HG03175 (cell line): ENCODE measurements at regions not wholly inside any gene's neighbourhood (a gene's known extent, or its start where the extent isn't known, plus 50 kb on each side); places are given as distances from the start of the nearest gene placed in this dataset.

Experiments
- ATAC-seq: cut with Tn5 transposase; IDR thresholded peaks from one replicate; pipeline ENCODE4 v1.9.1; 2021; ENCODE audit warnings: mild to moderate bottlenecking, moderate library complexity; ENCODE audit not compliant: unreplicated experiment

GRCh38 chr4:20575486-20575885 is 124.8 kb upstream of the PACRGL start:
- no peak for ATAC-seq

- ATAC-seq = no peak
Measured at GRCh38 chr4:20576861-20577260, 123.4 kb upstream of the PACRGL start.

GRCh38 chr4:20577702-20578101 is 122.6 kb upstream of the PACRGL start:
- no peak for ATAC-seq

- no peak for ATAC-seq
Measured at GRCh38 chr4:20580907-20581306, 119.4 kb upstream of the PACRGL start.

- no peak for ATAC-seq
Measured at GRCh38 chr4:20589436-20589835, 110.8 kb upstream of the PACRGL start.

- ATAC-seq = no peak
Measured at GRCh38 chr4:20590849-20591248, 109.4 kb upstream of the PACRGL start.

GRCh38 chr4:20591571-20591970 is 108.7 kb upstream of the PACRGL start:
- no peak for ATAC-seq

GRCh38 chr4:20592013-20592412 is 108.2 kb upstream of the PACRGL start:
- no peak for ATAC-seq

- ATAC-seq = no peak
Measured at GRCh38 chr4:20592663-20593062, 107.6 kb upstream of the PACRGL start.

GRCh38 chr4:20598626-20599025 is 101.6 kb upstream of the PACRGL start:
- ATAC-seq = no peak

GRCh38 chr4:20603671-20604313 is 96.5 kb upstream of the PACRGL start:
- no peak for ATAC-seq

GRCh38 chr4:20612313-20612712 is 87.9 kb upstream of the PACRGL start:
- ATAC-seq = no peak

- no peak for ATAC-seq
Measured at GRCh38 chr4:20614816-20615215, 85.4 kb upstream of the PACRGL start.

GRCh38 chr4:20615486-20616260 is 84.6 kb upstream of the PACRGL start:
- no peak for ATAC-seq

- ATAC-seq = no peak
Measured at GRCh38 chr4:20616313-20616712, 83.9 kb upstream of the PACRGL start.

GRCh38 chr4:20616848-20617247 is 83.4 kb upstream of the PACRGL start:
- ATAC-seq = no peak

GRCh38 chr4:20617678-20618396 is 82.4 kb upstream of the PACRGL start:
- no peak for ATAC-seq

- no peak for ATAC-seq
Measured at GRCh38 chr4:20618731-20619130, 81.5 kb upstream of the PACRGL start.

GRCh38 chr4:20621476-20621875 is 78.8 kb upstream of the PACRGL start:
- ATAC-seq = no peak

- no peak for ATAC-seq
Measured at GRCh38 chr4:20622701-20623100, 77.6 kb upstream of the PACRGL start.

- ATAC-seq = no peak
Measured at GRCh38 chr4:20623939-20624338, 76.3 kb upstream of the PACRGL start.

- ATAC-seq = no peak
Measured at GRCh38 chr4:20624793-20625374, 75.4 kb upstream of the PACRGL start.
